ENCODE measurements at regions not wholly inside any gene's neighbourhood (a gene's known extent, or its start where the extent isn't known, plus 50 kb on each side); places are given as distances from the start of the nearest gene placed in this dataset.

DNA sequence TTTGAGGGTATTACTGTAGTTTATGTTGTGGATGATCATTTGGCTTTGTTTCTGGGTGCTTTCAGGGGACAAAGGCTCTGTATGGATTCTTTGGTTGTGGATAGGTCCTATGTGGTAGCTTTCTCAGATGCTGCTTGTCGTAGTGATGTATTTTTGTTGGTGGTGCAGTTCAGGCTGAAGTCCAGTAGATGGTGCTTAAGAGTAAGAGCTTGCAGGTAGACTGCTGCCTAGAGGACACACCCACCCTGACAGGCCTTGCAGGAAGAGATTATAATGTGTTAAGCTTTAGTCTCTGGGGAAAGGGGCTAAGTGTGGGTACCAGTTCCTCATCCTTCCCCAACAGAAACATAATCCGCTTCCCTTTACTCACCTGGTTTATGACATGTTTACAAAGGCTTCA is 62.6 kb upstream of the ADGRB3 start (continued):
- TF ChIP-seq, protein P1, sequence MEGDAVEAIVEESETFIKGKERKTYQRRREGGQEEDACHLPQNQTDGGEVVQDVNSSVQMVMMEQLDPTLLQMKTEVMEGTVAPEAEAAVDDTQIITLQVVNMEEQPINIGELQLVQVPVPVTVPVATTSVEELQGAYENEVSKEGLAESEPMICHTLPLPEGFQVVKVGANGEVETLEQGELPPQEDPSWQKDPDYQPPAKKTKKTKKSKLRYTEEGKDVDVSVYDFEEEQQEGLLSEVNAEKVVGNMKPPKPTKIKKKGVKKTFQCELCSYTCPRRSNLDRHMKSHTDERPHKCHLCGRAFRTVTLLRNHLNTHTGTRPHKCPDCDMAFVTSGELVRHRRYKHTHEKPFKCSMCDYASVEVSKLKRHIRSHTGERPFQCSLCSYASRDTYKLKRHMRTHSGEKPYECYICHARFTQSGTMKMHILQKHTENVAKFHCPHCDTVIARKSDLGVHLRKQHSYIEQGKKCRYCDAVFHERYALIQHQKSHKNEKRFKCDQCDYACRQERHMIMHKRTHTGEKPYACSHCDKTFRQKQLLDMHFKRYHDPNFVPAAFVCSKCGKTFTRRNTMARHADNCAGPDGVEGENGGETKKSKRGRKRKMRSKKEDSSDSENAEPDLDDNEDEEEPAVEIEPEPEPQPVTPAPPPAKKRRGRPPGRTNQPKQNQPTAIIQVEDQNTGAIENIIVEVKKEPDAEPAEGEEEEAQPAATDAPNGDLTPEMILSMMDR (IDR thresholded peaks at IDR 0.05 in 2 of 3, conservative IDR thresholded peaks at IDR 0.05 in 1 of 3; ENCODE audit: control insufficient read depth in 2 of 3, extremely low read depth in 1 of 3, insufficient read depth in 1 of 3, low read depth in 3 of 3, low read length in 3 of 3): peak; percentile 49 to 62 (median 52)
- TF ChIP-seq GATAD2B (conservative IDR thresholded peaks at IDR 0.05; ENCODE audit: low read depth): no peak
- no peak for TF ChIP-seq RELA (IDR thresholded peaks at IDR 0.05; ENCODE audit: borderline replicate concordance, partially characterized antibody)
- TF ChIP-seq FOXK2 (IDR thresholded peaks at IDR 0.05): no peak
- TF ChIP-seq CHD1 (IDR thresholded peaks at IDR 0.05; ENCODE audit: low read depth, low read length): no peak
- no peak for TF ChIP-seq MXI1 (IDR thresholded peaks at IDR 0.05; ENCODE audit: low read depth, low read length)

DNA sequence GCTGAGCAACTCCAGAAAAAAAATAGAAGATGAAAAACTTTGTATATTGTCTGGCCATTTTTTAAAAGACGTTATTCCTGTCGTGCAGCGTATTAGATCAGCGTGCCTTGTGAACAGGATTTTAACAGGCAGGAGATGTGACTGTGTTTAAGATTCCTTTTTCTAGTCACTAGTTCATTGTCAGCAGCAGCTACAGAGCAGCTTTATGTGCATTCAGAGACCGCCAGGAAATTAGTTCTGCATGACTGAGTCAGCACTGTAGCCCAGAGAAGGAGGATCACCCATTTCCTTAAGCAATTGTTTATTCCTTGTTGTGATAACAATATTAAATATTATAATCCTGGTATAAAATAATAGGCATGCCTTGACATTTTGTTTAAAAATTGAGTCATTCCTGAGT is 75.4 kb upstream of the ADGRB3 start:
- in situ Hi-C loops (cut with MboI) (no loop called here), intact Hi-C loops (cut with micrococcal nuclease; ENCODE audit: unreplicated experiment) (no loop called here)
- FAIRE-seq (no peak), ATAC-seq (no peak), DNase-seq (ENCODE audit: low read depth, low spot score) (no peak)
- ChIA-PET POLR2A (no interaction called here), SMC1A (ENCODE audit: uncharacterized antibody, unreplicated experiment) (no interaction called here), CTCF (no interaction called here), RAD21 (ENCODE audit: unreplicated experiment) (no interaction called here)
- Histone ChIP-seq H2AFZ (ENCODE audit: control insufficient read depth, low read depth, low read length) (no peak overlapping the region), H3K4me3 (no peak overlapping the region), H3K9me3 (replicated peaks; ENCODE audit: control insufficient read depth, insufficient read depth, low read length) (no peaks in the 10 kb centered on the region), H3K4me2 (ENCODE audit: control insufficient read depth, insufficient read depth) (no peak overlapping the region), H3K79me2 (ENCODE audit: control insufficient read depth, insufficient read depth, low read length) (no peaks in the 10 kb centered on the region), H3K27me3 (replicated peaks in 1 of 2; ENCODE audit: control insufficient read depth in 2 of 2, insufficient read depth in 2 of 2, low read length in 1 of 2) (no peaks in the 10 kb centered on the region), H3K36me3 (ENCODE audit: control insufficient read depth in 2 of 2, insufficient read depth in 2 of 2, low read length in 1 of 2) (no peaks in the 10 kb centered on the region), H3K4me1 (ENCODE audit: control insufficient read depth, insufficient read depth, low read length) (no peaks in the 10 kb centered on the region), H3K9ac (ENCODE audit: control insufficient read depth, insufficient read depth, low read length) (no peak overlapping the region), H4K20me1 (ENCODE audit: control insufficient read depth, insufficient read depth) (no peaks in the 10 kb centered on the region), H3K27ac (ENCODE audit: control insufficient read depth, insufficient read depth) (no peak overlapping the region)
- 46% methylated on average over 5 of the region's 5 CpGs for WGBS (ENCODE audit: insufficient coverage, insufficient replicate concordance, low lambda C conversion rate, missing lambda C conversion rate)
- no peak for TF ChIP-seq CBX3 (IDR thresholded peaks at IDR 0.05; ENCODE audit: borderline replicate concordance, low read depth)
- TF ChIP-seq HDAC2 (IDR thresholded peaks at IDR 0.05): no peak
- TF ChIP-seq CEBPB (IDR thresholded peaks at IDR 0.05; ENCODE audit: borderline replicate concordance in 1 of 2, low read depth in 2 of 2, low read length in 2 of 2): no peak
- no peak for TF ChIP-seq NR2C2 (IDR thresholded peaks at IDR 0.05; ENCODE audit: borderline replicate concordance, control insufficient read depth, insufficient read length, low read depth)
- no peak for TF ChIP-seq NRF1 (conservative IDR thresholded peaks at IDR 0.05; ENCODE audit: low read depth, low read length)
- no peak for TF ChIP-seq KAT2A (conservative IDR thresholded peaks at IDR 0.05; ENCODE audit: control insufficient read depth, low read depth, low read length)
- no peak for TF ChIP-seq CHD1 (IDR thresholded peaks at IDR 0.05; ENCODE audit: low read depth, low read length)
- TF ChIP-seq HDGF (IDR thresholded peaks at IDR 0.05): no peak
- TF ChIP-seq MTA3 (IDR thresholded peaks at IDR 0.05; ENCODE audit: borderline replicate concordance, low read length): no peak
- TF ChIP-seq, protein P2, sequence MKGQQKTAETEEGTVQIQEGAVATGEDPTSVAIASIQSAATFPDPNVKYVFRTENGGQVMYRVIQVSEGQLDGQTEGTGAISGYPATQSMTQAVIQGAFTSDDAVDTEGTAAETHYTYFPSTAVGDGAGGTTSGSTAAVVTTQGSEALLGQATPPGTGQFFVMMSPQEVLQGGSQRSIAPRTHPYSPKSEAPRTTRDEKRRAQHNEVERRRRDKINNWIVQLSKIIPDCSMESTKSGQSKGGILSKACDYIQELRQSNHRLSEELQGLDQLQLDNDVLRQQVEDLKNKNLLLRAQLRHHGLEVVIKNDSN (IDR thresholded peaks at IDR 0.05; ENCODE audit: borderline replicate concordance, extremely low read length, insufficient read depth, low read depth, low read length): no peak
- no TSS peak for BruUV-seq (replicated peaks)
